Endothelial cell of umbilical vein (primary cell): ENCODE measurements at regions not wholly inside any gene's neighbourhood (a gene's known extent, or its start where the extent isn't known, plus 50 kb on each side); places are given as distances from the start of the nearest gene placed in this dataset.

ENCODE experiments used
- BruUV-seq: library from RNA; stranded (reverse); fragments of 400-500 nt; replicated peaks from 2 replicates; lab custom pipeline; 2021; lab: Mats Ljungman, UMichigan
- CTCF ChIA-PET: fragments of 300-600, 350-600 bp; sonication (Branson Sonifier 250); formaldehyde crosslinking; loops from one replicate; lab custom pipeline; 2021; ENCODE audit warnings: antibody characterized with exemption, inconsistent platforms; lab: Charles Lee
- POLR2A ChIA-PET: fragments of 300-600, 350-600 bp; sonication (Branson Sonifier 250); formaldehyde crosslinking; loops from one replicate; lab custom pipeline; 2021; ENCODE audit warnings: antibody characterized with exemption, inconsistent platforms; lab: Charles Lee
- DNase-seq: peaks from one replicate; pipeline ENCODE4 v3.0.0-alpha.2; 2011; ENCODE audit warnings: low read depth, low spot score
- FAIRE-seq: peaks from 2 replicates; lab custom pipeline; 2011; peaks lifted over from hg19 to GRCh38; lab: Jason Lieb, UNC
- H2AFZ ChIP-seq: 2 replicates; pipeline ENCODE4 v1.6.0; 2012; ENCODE audit warnings: low read depth, low read length, control low read depth, inconsistent platforms
- H3K27ac ChIP-seq: 2 replicates; pipeline ENCODE4 v1.5.1; 2011; ENCODE audit warnings: low read depth, mild to moderate bottlenecking, control low read depth, low read length, moderate library complexity; ENCODE audit not compliant: insufficient read depth
- H3K27me3 ChIP-seq, 2 experiments: 2 replicates each; pipeline versions ENCODE4 v1.6.0 to v1.6.1; 2011; ENCODE audit warnings: low read length in 2 of 2, mixed read lengths in 1 of 2; ENCODE audit not compliant: control insufficient read depth in 2 of 2, insufficient read depth in 2 of 2
- H3K36me3 ChIP-seq, 2 experiments: 2 replicates in 1 of 2; 3 replicates in 1 of 2; pipeline ENCODE4 v1.5.1; 2011; ENCODE audit warnings: low read length in 2 of 2, mild to moderate bottlenecking in 1 of 2, moderate library complexity in 1 of 2; ENCODE audit not compliant: control insufficient read depth in 2 of 2, insufficient read depth in 2 of 2; ENCODE audit errors: extremely low read depth in 1 of 2
- H3K4me1 ChIP-seq: 3 replicates; pipeline ENCODE4 v1.5.1; 2011; ENCODE audit warnings: mild to moderate bottlenecking, low read length; ENCODE audit not compliant: control insufficient read depth, insufficient read depth; ENCODE audit errors: extremely low read depth
- H3K4me2 ChIP-seq: 2 replicates; pipeline ENCODE4 v1.6.1; 2011; ENCODE audit warnings: low read length, control low read depth, mixed read lengths; ENCODE audit not compliant: insufficient read depth
- H3K4me3 ChIP-seq, 3 experiments: fragments of 200-600 bp in 1 of 3; sonication (generic), shearing (Covaris generic) in 1 of 3; replicated peaks in 1 of 3; 2 replicates each; pipeline ENCODE4 v1.5.1; 2011 to 2016; ENCODE audit warnings: control low read depth in 3 of 3, low read length in 3 of 3, mild to moderate bottlenecking in 2 of 3, inconsistent platforms in 1 of 3, low read depth in 1 of 3, moderate library complexity in 1 of 3; ENCODE audit not compliant: insufficient read depth in 1 of 3
- H3K79me2 ChIP-seq: 2 replicates; pipeline ENCODE4 v1.6.0; 2012; ENCODE audit warnings: low read length, inconsistent platforms; ENCODE audit not compliant: control insufficient read depth, insufficient read depth
- H3K9ac ChIP-seq: replicated peaks from 2 replicates; pipeline ENCODE3; 2011; ENCODE audit warnings: low read length, control low read depth; ENCODE audit not compliant: insufficient read depth; ENCODE audit errors: extremely low read depth
- H3K9me1 ChIP-seq: replicated peaks from 3 replicates; pipeline ENCODE4 v1.6.0; 2011; ENCODE audit warnings: mild to moderate bottlenecking, low read length; ENCODE audit not compliant: control insufficient read depth, insufficient read depth; ENCODE audit errors: extremely low read depth
- H3K9me3 ChIP-seq: replicated peaks from 2 replicates; pipeline ENCODE4 v1.5.1; 2012; ENCODE audit warnings: low read length, inconsistent platforms; ENCODE audit not compliant: control insufficient read depth, insufficient read depth
- H4K20me1 ChIP-seq: replicated peaks from 2 replicates; pipeline ENCODE3; 2011; ENCODE audit warnings: mild to moderate bottlenecking, low read length; ENCODE audit not compliant: control insufficient read depth, insufficient read depth; ENCODE audit errors: extremely low read depth
- CTCF ChIP-seq, 2 donors: IDR thresholded peaks; 1 replicate in 1 of 2; 2 replicates in 1 of 2; pipeline ENCODE4 v1.5.1; 2011; ENCODE audit warnings: low read length in 2 of 2, mild to moderate bottlenecking in 2 of 2, moderate library complexity in 2 of 2, control low read depth in 1 of 2, inconsistent platforms in 1 of 2, low read depth in 1 of 2; ENCODE audit not compliant: insufficient read depth in 1 of 2; ENCODE audit errors: extremely low read depth in 1 of 2
- GATA2 ChIP-seq: IDR thresholded peaks from 2 replicates; pipeline ENCODE4 v1.7.0; 2011; ENCODE audit warnings: low read depth, mild to moderate bottlenecking, moderate library complexity, mixed read lengths, low read length; ENCODE audit not compliant: insufficient read length, insufficient read depth
- MYC ChIP-seq: IDR thresholded peaks from one replicate; pipeline ENCODE4 v1.6.1; 2011; ENCODE audit warnings: mild to moderate bottlenecking, low read depth, low read length
- POLR2A ChIP-seq: IDR thresholded peaks from 2 replicates; pipeline ENCODE4 v1.6.1; 2012; ENCODE audit warnings: low read depth, mild to moderate bottlenecking, control low read depth, low read length
- dilution Hi-C: fragments of 300-500 bp; cut with MboI; formaldehyde crosslinking; loops from one replicate; pipeline ENCODE4 v1.15.0; 2019; ENCODE audit warnings: low sequenced_read_pairs; ENCODE audit not compliant: extremely low pct_ligation_motif_present
- intact Hi-C: fragments of 100-400 bp; cut with micrococcal nuclease; formaldehyde crosslinking; loops from one replicate; pipeline ENCODE4 v1.10.0; 2022

- no peaks in the 10 kb centered on the region for H4K20me1 ChIP-seq
- CTCF ChIA-PET, result no interaction called here
- no TSS peak for BruUV-seq
- POLR2A ChIA-PET, result no interaction called here
- no peak overlapping the region for H2AFZ ChIP-seq
- intact Hi-C loops, result loop anchor here (5.0 kb wide), 1 partner anchor 147 kb away; no protein-coding TSS in a partner anchor
- no peaks in the 10 kb centered on the region for H3K4me1 ChIP-seq
- dilution Hi-C loops, result no loop called here
- no peaks in the 10 kb centered on the region for H3K36me3 ChIP-seq
- DNase-seq (no peak), FAIRE-seq (no peak)
- H3K9ac ChIP-seq, result no peak overlapping the region
- no peaks in the 10 kb centered on the region for H3K27me3 ChIP-seq
- H3K9me1 ChIP-seq, result no peaks in the 10 kb centered on the region
- no peaks in the 10 kb centered on the region for H3K9me3 ChIP-seq
- no peak overlapping the region for H3K4me3 ChIP-seq
- no peak overlapping the region for H3K4me2 ChIP-seq
- TF ChIP-seq POLR2A, result no peak
- TF ChIP-seq GATA2, result no peak
- no peak for TF ChIP-seq MYC
- no peak overlapping the region for H3K27ac ChIP-seq
- no peaks in the 10 kb centered on the region for H3K79me2 ChIP-seq
These were observed 332.8 kb upstream of the MIR17HG start for GRCh38 chr13:91014696-91015095.

- Histone ChIP-seq H2AFZ (no peak overlapping the region), H3K4me3 (no peak overlapping the region), H3K27ac (no peak overlapping the region), H4K20me1 (no peaks in the 10 kb centered on the region), H3K9me1 (no peaks in the 10 kb centered on the region), H3K4me2 (no peak overlapping the region), H3K79me2 (no peaks in the 10 kb centered on the region), H3K36me3 (no peaks in the 10 kb centered on the region), H3K4me1 (no peaks in the 10 kb centered on the region), H3K9ac (no peak overlapping the region), H3K9me3 (no peaks in the 10 kb centered on the region), H3K27me3 (no peaks in the 10 kb centered on the region)
- no peak for TF ChIP-seq POLR2A
- TF ChIP-seq GATA2, result peak; percentile 19
- TF ChIP-seq CTCF (IDR thresholded peaks at IDR 0.05; ENCODE audit: extremely low read depth in 1 of 2, insufficient read depth in 1 of 2, low read depth in 1 of 2, low read length in 2 of 2), result peak; percentile 69 to 72
- intact Hi-C loops (loop anchor here (5.0 kb wide), 1 partner anchor 150 kb away; no protein-coding TSS in a partner anchor), dilution Hi-C loops (no loop called here)
- peak; percentile 12 for DNase-seq
- no peak for FAIRE-seq
- ChIA-PET POLR2A (no interaction called here), CTCF (interaction anchor here (1.5 kb wide), 1 partner anchor 9 kb away, joined by 3 read pairs; no protein-coding TSS in a partner anchor)
- no TSS peak for BruUV-seq
These were observed 330.3 kb upstream of the MIR17HG start for GRCh38 chr13:91017031-91017668.
